HEK293T (cell line): ENCODE measurements at regions not wholly inside any gene's neighbourhood (a gene's known extent, or its start where the extent isn't known, plus 50 kb on each side); places are given as distances from the start of the nearest gene placed in this dataset.

Experiments used
- CTCF ChIA-PET: fragments of 350-600 bp; formaldehyde crosslinking; extraction: SDS; loops from one replicate; lab custom pipeline; 2021; ENCODE audit warnings: antibody characterized with exemption, inconsistent platforms; lab: Yijun Ruan, JAX
- POLR2A ChIA-PET: fragments of 350-600 bp; formaldehyde crosslinking; extraction: SDS; loops from one replicate; lab custom pipeline; 2020; ENCODE audit warnings: antibody characterized with exemption, inconsistent platforms; lab: Yijun Ruan, JAX
- DNase-seq: peaks from one replicate; pipeline ENCODE4 v3.0.0; 2012; ENCODE audit warnings: mixed read lengths; ENCODE audit errors: extremely low spot score
- ARNT ChIP-seq: fragments of 450-650 bp; IDR thresholded peaks from 2 replicates; pipeline ENCODE4 v1.6.1; 2017; ENCODE audit warnings: mild to moderate bottlenecking
- BHLHE40 ChIP-seq: fragments of 450-650 bp; IDR thresholded peaks from 2 replicates; pipeline ENCODE4 v1.6.1; 2016; ENCODE audit warnings: mild to moderate bottlenecking, moderate library complexity, borderline replicate concordance
- CTBP1 ChIP-seq: fragments of 450-650 bp; IDR thresholded peaks from 2 replicates; pipeline ENCODE4 v1.6.1; 2016; ENCODE audit warnings: borderline replicate concordance
- ELF4 ChIP-seq: fragments of 450-650 bp; IDR thresholded peaks from 2 replicates; pipeline ENCODE4 v1.6.1; 2017; ENCODE audit warnings: antibody characterized with exemption
- FOXA1 ChIP-seq: fragments of 450-650 bp; IDR thresholded peaks from 2 replicates; pipeline ENCODE4 v1.6.1; 2016; ENCODE audit warnings: mild to moderate bottlenecking
- FOXK2 ChIP-seq: fragments of 450-650 bp; IDR thresholded peaks from 2 replicates; pipeline ENCODE4 v1.6.1; 2016; ENCODE audit warnings: mild to moderate bottlenecking
- FOXM1 ChIP-seq: fragments of 450-650 bp; IDR thresholded peaks from 2 replicates; pipeline ENCODE4 v1.6.1; 2017; ENCODE audit warnings: mild to moderate bottlenecking, borderline replicate concordance
- HDGF ChIP-seq: fragments of 450-650 bp; IDR thresholded peaks from 2 replicates; pipeline ENCODE4 v1.6.1; 2017; ENCODE audit warnings: antibody characterized with exemption, borderline replicate concordance
- L3MBTL2 ChIP-seq: fragments of 450-650 bp; conservative IDR thresholded peaks from 2 replicates; pipeline ENCODE4 v1.6.1; 2016; ENCODE audit warnings: mild to moderate bottlenecking
- LEF1 ChIP-seq: fragments of 450-650 bp; IDR thresholded peaks from 2 replicates; pipeline ENCODE4 v1.6.1; 2017; ENCODE audit warnings: mild to moderate bottlenecking, borderline replicate concordance
- NFRKB ChIP-seq: fragments of 450-650 bp; IDR thresholded peaks from 2 replicates; pipeline ENCODE4 v1.6.1; 2016; ENCODE audit warnings: mild to moderate bottlenecking, moderate library complexity
- SP1 ChIP-seq: fragments of 450-650 bp; IDR thresholded peaks from 2 replicates; pipeline ENCODE4 v1.6.1; 2017
- SUZ12 ChIP-seq: fragments of 450-650 bp; IDR thresholded peaks from 2 replicates; pipeline ENCODE4 v1.6.1; 2016; ENCODE audit warnings: mild to moderate bottlenecking
- TARDBP ChIP-seq: fragments of 450-650 bp; IDR thresholded peaks from 2 replicates; pipeline ENCODE4 v1.6.1; 2016
- ZNF384 ChIP-seq: fragments of 450-650 bp; IDR thresholded peaks from 2 replicates; pipeline ENCODE4 v1.6.1; 2016
- TF ChIP-seq, protein P1 (sequence below): fragments of 450-650 bp; IDR thresholded peaks from 2 replicates; pipeline ENCODE4 v1.6.1; 2016

DNA sequence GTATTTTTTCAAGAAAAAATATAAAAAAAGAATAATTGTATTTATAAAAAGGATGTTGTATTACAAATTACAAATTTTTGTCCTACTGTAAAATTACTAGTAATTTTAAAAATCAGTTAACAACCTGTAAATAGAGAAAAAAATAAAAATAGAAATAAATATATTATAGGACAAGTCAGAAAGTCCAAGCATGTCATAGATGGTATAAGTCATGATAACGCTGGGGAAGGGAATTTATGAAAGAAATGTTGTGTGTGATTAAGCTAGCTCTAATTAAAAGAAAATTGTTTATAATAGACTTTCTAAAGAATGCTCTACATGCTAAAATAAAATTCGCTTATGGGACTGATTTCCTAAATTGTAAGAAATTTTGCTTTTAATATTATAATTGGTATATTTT lies 2329.9 kb downstream of the ARAP2 start:
- ChIA-PET CTCF (interaction anchor here (0.7 kb wide), 1 partner anchor 1449 kb away, joined by 4 read pairs; no protein-coding TSS in a partner anchor), POLR2A (no interaction called here)
- DNase-seq, result no peak
- TF ChIP-seq ELF4, result no peak
- TF ChIP-seq FOXA1, result no peak

DNA sequence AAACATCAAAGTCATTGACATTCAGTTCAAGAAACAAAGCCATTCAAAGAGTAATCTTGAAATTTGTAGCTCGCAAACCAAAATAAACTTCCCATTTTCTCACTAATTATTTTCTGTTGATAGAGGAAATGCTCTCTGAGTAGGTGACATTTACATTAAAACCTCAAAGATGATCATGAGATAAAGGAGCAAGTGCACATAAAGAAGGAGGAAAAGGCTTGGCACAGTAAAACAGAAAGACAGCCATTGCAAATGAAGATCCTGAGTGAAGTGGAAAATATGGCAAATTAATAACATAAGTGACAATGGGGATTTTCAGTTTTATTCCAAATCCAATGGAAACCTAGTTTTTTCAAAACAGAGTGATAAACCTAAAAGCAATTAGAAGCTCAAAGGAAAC lies 2320.8 kb downstream of the ARAP2 start:
- ChIA-PET POLR2A (no interaction called here), CTCF (no interaction called here)
- TF ChIP-seq TARDBP (no peak), LEF1 (no peak), ZNF384 (no peak), ARNT (no peak), FOXM1 (no peak), L3MBTL2 (no peak), SP1 (no peak), CTBP1 (no peak), NFRKB (no peak), FOXA1 (no peak), BHLHE40 (no peak)
- TF ChIP-seq, protein P1, sequence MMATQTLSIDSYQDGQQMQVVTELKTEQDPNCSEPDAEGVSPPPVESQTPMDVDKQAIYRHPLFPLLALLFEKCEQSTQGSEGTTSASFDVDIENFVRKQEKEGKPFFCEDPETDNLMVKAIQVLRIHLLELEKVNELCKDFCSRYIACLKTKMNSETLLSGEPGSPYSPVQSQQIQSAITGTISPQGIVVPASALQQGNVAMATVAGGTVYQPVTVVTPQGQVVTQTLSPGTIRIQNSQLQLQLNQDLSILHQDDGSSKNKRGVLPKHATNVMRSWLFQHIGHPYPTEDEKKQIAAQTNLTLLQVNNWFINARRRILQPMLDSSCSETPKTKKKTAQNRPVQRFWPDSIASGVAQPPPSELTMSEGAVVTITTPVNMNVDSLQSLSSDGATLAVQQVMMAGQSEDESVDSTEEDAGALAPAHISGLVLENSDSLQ, result no peak
- no peak for DNase-seq

DNA sequence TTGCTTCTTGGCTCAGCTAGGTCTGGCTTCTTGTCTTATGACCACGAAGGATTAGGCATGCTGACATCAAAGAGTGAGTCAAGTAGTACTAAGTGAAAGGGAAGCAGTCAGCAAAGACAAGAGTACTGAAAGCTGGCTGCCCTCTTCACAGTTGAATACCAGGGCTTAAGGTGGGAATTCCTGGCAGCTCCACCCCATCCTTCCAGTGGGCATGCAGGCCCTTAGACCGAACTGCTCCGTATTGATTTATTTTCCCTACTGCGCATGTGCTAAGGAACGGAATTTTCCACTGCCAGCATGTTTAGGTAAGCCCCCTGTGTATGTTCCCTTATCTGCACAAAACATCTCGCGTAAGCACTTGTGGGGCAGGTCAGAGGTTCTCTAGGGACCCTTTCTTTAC lies 2320.1 kb downstream of the ARAP2 start:
- ChIA-PET CTCF (no interaction called here), POLR2A (no interaction called here)
- TF ChIP-seq BHLHE40, result no peak
- TF ChIP-seq SUZ12, result no peak
- TF ChIP-seq ELF4, result no peak
- no peak for TF ChIP-seq TARDBP
- peak; percentile 21; the same call in 1 of the 2 replicates for TF ChIP-seq L3MBTL2
- peak; percentile 5 for DNase-seq

DNA sequence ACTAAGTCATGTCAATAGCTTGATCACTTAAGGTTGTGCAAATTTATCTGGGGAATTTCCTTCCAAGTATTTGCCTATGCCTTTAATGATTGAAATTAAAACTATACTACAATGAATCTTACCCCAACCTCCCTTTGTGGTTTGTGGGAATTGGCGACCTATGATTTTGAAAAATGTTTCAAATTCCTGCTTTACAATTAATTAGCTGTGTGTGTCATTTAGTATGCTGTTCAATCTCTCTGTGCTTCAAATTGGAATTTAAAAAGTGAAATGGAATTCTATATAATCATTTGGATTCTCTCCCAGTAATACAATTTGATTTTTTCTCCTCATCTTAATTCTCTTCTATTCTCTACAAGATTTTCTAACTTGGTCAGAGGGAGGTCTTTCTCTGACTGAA lies 2319.5 kb downstream of the ARAP2 start:
- TF ChIP-seq ZNF384 (no peak), NFRKB (no peak), FOXK2 (no peak)
- ChIA-PET CTCF (no interaction called here), POLR2A (no interaction called here)
- DNase-seq, result no peak

GRCh38 chr4:33930497-33930896 lies 2313.8 kb downstream of the ARAP2 start:
- DNase-seq, result no peak

GRCh38 chr4:33931026-33931425 lies 2313.3 kb downstream of the ARAP2 start:
- ChIA-PET CTCF (no interaction called here), POLR2A (no interaction called here)
- DNase-seq, result no peak

More at GRCh38 chr4:33930497-33930896, 2313.8 kb downstream of the ARAP2 start:
- ChIA-PET POLR2A (no interaction called here), CTCF (no interaction called here)
- TF ChIP-seq NFRKB (no peak), FOXK2 (no peak), LEF1 (no peak), ZNF384 (no peak), FOXM1 (no peak), ARNT (no peak), BHLHE40 (no peak), ELF4 (no peak), SUZ12 (no peak), SP1 (no peak), HDGF (no peak), TARDBP (no peak), FOXA1 (no peak), CTBP1 (no peak), L3MBTL2 (no peak)
- TF ChIP-seq, protein P1, result no peak

DNA sequence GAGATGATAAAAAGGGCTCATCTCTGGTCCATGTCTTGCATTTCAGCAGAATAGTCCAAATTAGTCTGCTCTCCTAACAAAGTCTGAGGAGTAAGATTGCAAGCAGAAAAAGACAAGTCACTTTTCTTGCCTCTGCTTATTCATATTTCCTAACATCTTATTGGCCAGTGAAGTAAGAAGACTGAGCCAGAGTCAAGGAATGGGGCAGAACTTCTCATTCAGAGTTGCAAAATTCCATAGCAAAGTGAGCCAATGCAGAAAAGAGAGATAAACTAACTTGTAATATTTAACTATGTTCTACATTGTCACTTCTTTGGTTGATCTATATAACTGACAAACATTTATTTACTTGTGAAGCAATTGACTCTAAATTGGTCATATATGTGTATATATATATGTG lies 2304.0 kb downstream of the ARAP2 start:
- DNase-seq, result no peak
- POLR2A ChIA-PET, result no interaction called here
- CTCF ChIA-PET, result no interaction called here
- no peak for TF ChIP-seq CTBP1
- no peak for TF ChIP-seq FOXA1
- no peak for TF ChIP-seq FOXM1
- TF ChIP-seq TARDBP, result no peak
- no peak for TF ChIP-seq ARNT
- no peak for TF ChIP-seq HDGF

More at GRCh38 chr4:33931026-33931425, 2313.3 kb downstream of the ARAP2 start:
- TF ChIP-seq CTBP1, result no peak
- TF ChIP-seq FOXM1, result no peak
- TF ChIP-seq FOXA1, result no peak
- TF ChIP-seq NFRKB, result no peak
- no peak for TF ChIP-seq LEF1

- TF ChIP-seq HDGF (no peak), SUZ12 (no peak), TARDBP (no peak), ZNF384 (no peak), SP1 (no peak), LEF1 (no peak), FOXK2 (no peak), ELF4 (no peak), CTBP1 (no peak), NFRKB (no peak), BHLHE40 (no peak)
- no peak for DNase-seq
- CTCF ChIA-PET, result no interaction called here
- POLR2A ChIA-PET, result no interaction called here
These were observed 2302.5 kb downstream of the ARAP2 start for GRCh38 chr4:33941854-33942253.
